ENCODE measurements at regions not wholly inside any gene's neighbourhood (a gene's known extent, or its start where the extent isn't known, plus 50 kb on each side); places are given as distances from the start of the nearest gene placed in this dataset.
A peak's percentile ranks its signal among the peaks of the same experiment; 100 is the strongest.
"Not testable (repeated sequence)": the region's sequence is repeated elsewhere in the genome, so short reads cannot be mapped to it uniquely, and the experiment has no call there.

GRCh38 chr14:50023671-50024490 lies 92.5 kb downstream of the VCPKMT start:
- Histone ChIP-seq H3K27ac (ENCODE audit: low read length) (peak overlapping the region; percentile 80), H3K9me3 (ENCODE audit: control insufficient read depth in 1 of 2, low read length in 2 of 2) (peaks cover 0 to 13% of the 10 kb centered on the region in 2 donors), H3K27me3 (ENCODE audit: low read depth, low read length) (no peaks in the 10 kb centered on the region), H3K4me3 (ENCODE audit: low read depth in 1 of 2, low read length in 2 of 2) (peak overlapping the region; percentile 20 to 22), H3K4me1 (ENCODE audit: control insufficient read depth in 1 of 2, insufficient read depth in 2 of 2, low read length in 2 of 2) (peaks cover 0 to 3% of the 10 kb centered on the region in 2 donors), H3K36me3 (ENCODE audit: control insufficient read depth in 1 of 2, insufficient read depth in 2 of 2, low read length in 2 of 2) (no peaks in the 10 kb centered on the region)

GRCh38 chr14:50025073-50025472 lies 91.3 kb downstream of the VCPKMT start:
- no peak overlapping the region for H3K27ac ChIP-seq (ENCODE audit: low read length)
- no peaks in the 10 kb centered on the region for H3K36me3 ChIP-seq (ENCODE audit: control insufficient read depth in 1 of 2, insufficient read depth in 2 of 2, low read length in 2 of 2)
- H3K27me3 ChIP-seq (ENCODE audit: low read depth, low read length): no peaks in the 10 kb centered on the region
- no peaks in the 10 kb centered on the region for H3K4me1 ChIP-seq (ENCODE audit: control insufficient read depth in 1 of 2, insufficient read depth in 2 of 2, low read length in 2 of 2)
- H3K9me3 ChIP-seq (ENCODE audit: control insufficient read depth in 1 of 2, low read length in 2 of 2): peaks cover 0 to 10% of the 10 kb centered on the region in 2 donors
- no peak overlapping the region for H3K4me3 ChIP-seq (ENCODE audit: low read depth in 1 of 2, low read length in 2 of 2)

GRCh38 chr14:50025776-50026175 lies 90.6 kb downstream of the VCPKMT start:
- H3K36me3 ChIP-seq (ENCODE audit: control insufficient read depth in 1 of 2, insufficient read depth in 2 of 2, low read length in 2 of 2): no peaks in the 10 kb centered on the region
- H3K27ac ChIP-seq (ENCODE audit: low read length): no peak overlapping the region
- H3K27me3 ChIP-seq (ENCODE audit: low read depth, low read length): no peaks in the 10 kb centered on the region
- H3K4me1 ChIP-seq (ENCODE audit: control insufficient read depth in 1 of 2, insufficient read depth in 2 of 2, low read length in 2 of 2): no peaks in the 10 kb centered on the region
- H3K4me3 ChIP-seq (ENCODE audit: low read depth in 1 of 2, low read length in 2 of 2): no peak overlapping the region
- peaks cover 0 to 6% of the 10 kb centered on the region in 2 donors for H3K9me3 ChIP-seq (ENCODE audit: control insufficient read depth in 1 of 2, low read length in 2 of 2)

- H3K4me1 ChIP-seq (ENCODE audit: control insufficient read depth in 1 of 2, insufficient read depth in 2 of 2, low read length in 2 of 2): no peaks in the 10 kb centered on the region
- H3K9me3 ChIP-seq (ENCODE audit: control insufficient read depth in 1 of 2, low read length in 2 of 2): peaks cover 0 to 6% of the 10 kb centered on the region in 2 donors
- no peak overlapping the region for H3K27ac ChIP-seq (ENCODE audit: low read length)
- H3K36me3 ChIP-seq (ENCODE audit: control insufficient read depth in 1 of 2, insufficient read depth in 2 of 2, low read length in 2 of 2): no peaks in the 10 kb centered on the region
- H3K27me3 ChIP-seq (ENCODE audit: low read depth, low read length): no peaks in the 10 kb centered on the region
- no peak overlapping the region for H3K4me3 ChIP-seq (ENCODE audit: low read depth in 1 of 2, low read length in 2 of 2)
These were observed 90.0 kb downstream of the VCPKMT start for GRCh38 chr14:50026396-50026795.

GRCh38 chr14:50027816-50028215 lies 88.6 kb downstream of the VCPKMT start:
- H3K4me3 ChIP-seq (ENCODE audit: low read depth in 1 of 2, low read length in 2 of 2): no peak overlapping the region
- peaks cover 0 to 6% of the 10 kb centered on the region in 2 donors for H3K9me3 ChIP-seq (ENCODE audit: control insufficient read depth in 1 of 2, low read length in 2 of 2)
- no peaks in the 10 kb centered on the region for H3K4me1 ChIP-seq (ENCODE audit: control insufficient read depth in 1 of 2, insufficient read depth in 2 of 2, low read length in 2 of 2)
- H3K27me3 ChIP-seq (ENCODE audit: low read depth, low read length): no peaks in the 10 kb centered on the region
- no peak overlapping the region for H3K27ac ChIP-seq (ENCODE audit: low read length)
- H3K36me3 ChIP-seq (ENCODE audit: control insufficient read depth in 1 of 2, insufficient read depth in 2 of 2, low read length in 2 of 2): no peaks in the 10 kb centered on the region

GRCh38 chr14:50028458-50028857 lies 87.9 kb downstream of the VCPKMT start:
- no peaks in the 10 kb centered on the region for H3K4me1 ChIP-seq (ENCODE audit: control insufficient read depth in 1 of 2, insufficient read depth in 2 of 2, low read length in 2 of 2)
- peaks cover 0 to 6% of the 10 kb centered on the region in 2 donors for H3K9me3 ChIP-seq (ENCODE audit: control insufficient read depth in 1 of 2, low read length in 2 of 2)
- H3K27ac ChIP-seq (ENCODE audit: low read length): no peak overlapping the region
- no peaks in the 10 kb centered on the region for H3K27me3 ChIP-seq (ENCODE audit: low read depth, low read length)
- no peak overlapping the region for H3K4me3 ChIP-seq (ENCODE audit: low read depth in 1 of 2, low read length in 2 of 2)
- H3K36me3 ChIP-seq (ENCODE audit: control insufficient read depth in 1 of 2, insufficient read depth in 2 of 2, low read length in 2 of 2): no peaks in the 10 kb centered on the region

GRCh38 chr14:50030036-50030435 lies 86.3 kb downstream of the VCPKMT start:
- Histone ChIP-seq H3K4me3 (ENCODE audit: low read depth in 1 of 2, low read length in 2 of 2) (no peak overlapping the region), H3K27me3 (ENCODE audit: low read depth, low read length) (no peaks in the 10 kb centered on the region), H3K4me1 (ENCODE audit: control insufficient read depth in 1 of 2, insufficient read depth in 2 of 2, low read length in 2 of 2) (no peaks in the 10 kb centered on the region), H3K9me3 (ENCODE audit: control insufficient read depth in 1 of 2, low read length in 2 of 2) (peaks cover 0 to 6% of the 10 kb centered on the region in 2 donors), H3K27ac (ENCODE audit: low read length) (no peak overlapping the region), H3K36me3 (ENCODE audit: control insufficient read depth in 1 of 2, insufficient read depth in 2 of 2, low read length in 2 of 2) (no peaks in the 10 kb centered on the region)

GRCh38 chr14:50030911-50031310 lies 85.5 kb downstream of the VCPKMT start:
- not testable (repeated sequence) for H3K4me3 ChIP-seq (ENCODE audit: low read depth in 1 of 2, low read length in 2 of 2); H3K4me1 ChIP-seq (ENCODE audit: control insufficient read depth in 1 of 2, insufficient read depth in 2 of 2, low read length in 2 of 2); H3K9me3 ChIP-seq (ENCODE audit: control insufficient read depth in 1 of 2, low read length in 2 of 2); H3K27ac ChIP-seq (ENCODE audit: low read length); H3K27me3 ChIP-seq (ENCODE audit: low read depth, low read length); H3K36me3 ChIP-seq (ENCODE audit: control insufficient read depth in 1 of 2, insufficient read depth in 2 of 2, low read length in 2 of 2)

GRCh38 chr14:50031602-50032313 lies 84.6 kb downstream of the VCPKMT start:
- H3K36me3 ChIP-seq (ENCODE audit: control insufficient read depth in 1 of 2, insufficient read depth in 2 of 2, low read length in 2 of 2): no peaks in the 10 kb centered on the region
- no peaks in the 10 kb centered on the region for H3K27me3 ChIP-seq (ENCODE audit: low read depth, low read length)
- no peak overlapping the region for H3K4me3 ChIP-seq (ENCODE audit: low read depth in 1 of 2, low read length in 2 of 2)
- peak overlapping the region; percentile 42 for H3K27ac ChIP-seq (ENCODE audit: low read length)
- H3K9me3 ChIP-seq (ENCODE audit: control insufficient read depth in 1 of 2, low read length in 2 of 2): no peaks in the 10 kb centered on the region
- H3K4me1 ChIP-seq (ENCODE audit: control insufficient read depth in 1 of 2, insufficient read depth in 2 of 2, low read length in 2 of 2): no peaks in the 10 kb centered on the region

GRCh38 chr14:50032462-50033167 lies 83.8 kb downstream of the VCPKMT start:
- not testable (repeated sequence) for H3K36me3 ChIP-seq (ENCODE audit: control insufficient read depth in 1 of 2, insufficient read depth in 2 of 2, low read length in 2 of 2); H3K27me3 ChIP-seq (ENCODE audit: low read depth, low read length); H3K4me3 ChIP-seq (ENCODE audit: low read depth in 1 of 2, low read length in 2 of 2); H3K9me3 ChIP-seq (ENCODE audit: control insufficient read depth in 1 of 2, low read length in 2 of 2); H3K4me1 ChIP-seq (ENCODE audit: control insufficient read depth in 1 of 2, insufficient read depth in 2 of 2, low read length in 2 of 2)
- peak overlapping the region; percentile 42 for H3K27ac ChIP-seq (ENCODE audit: low read length)

- Histone ChIP-seq H3K36me3 (ENCODE audit: control insufficient read depth in 1 of 2, insufficient read depth in 2 of 2, low read length in 2 of 2) (no peaks in the 10 kb centered on the region), H3K9me3 (ENCODE audit: control insufficient read depth in 1 of 2, low read length in 2 of 2) (no peaks in the 10 kb centered on the region), H3K4me3 (ENCODE audit: low read depth in 1 of 2, low read length in 2 of 2) (no peak overlapping the region), H3K4me1 (ENCODE audit: control insufficient read depth in 1 of 2, insufficient read depth in 2 of 2, low read length in 2 of 2) (peaks cover 0 to 2% of the 10 kb centered on the region in 2 donors), H3K27ac (ENCODE audit: low read length) (no peak overlapping the region), H3K27me3 (ENCODE audit: low read depth, low read length) (no peaks in the 10 kb centered on the region)
These were observed 81.2 kb downstream of the VCPKMT start for GRCh38 chr14:50035214-50035613.

Data from muscle layer of duodenum (tissue), 2 donors.